Ovary (tissue), 7 donors: ENCODE measurements at regions not wholly inside any gene's neighbourhood (a gene's known extent, or its start where the extent isn't known, plus 50 kb on each side); places are given as distances from the start of the nearest gene placed in this dataset.

ENCODE experiments used
- DNase-seq, 5 donors: peaks; one replicate each; pipeline ENCODE4 v3.0.0-alpha.2; 2019 to 2020
- H3K27ac ChIP-seq, 2 donors: fragments of 200-600 bp; one replicate each; pipeline versions ENCODE4 v1.5.1 to v1.8.0; 2019 to 2022
- H3K27me3 ChIP-seq: fragments of 200-600 bp; one replicate; pipeline ENCODE4 v1.8.0; 2022
- H3K36me3 ChIP-seq: fragments of 200-600 bp; sonication (generic); one replicate; pipeline ENCODE4 v1.5.1; 2019
- H3K4me1 ChIP-seq: one replicate; pipeline ENCODE4 v1.8.1; 2013; ENCODE audit warnings: mild to moderate bottlenecking, moderate library complexity; ENCODE audit not compliant: insufficient read depth
- H3K4me3 ChIP-seq: fragments of 200-600 bp; sonication (generic); one replicate; pipeline ENCODE4 v1.5.1; 2017
- H3K9me3 ChIP-seq, 2 donors: fragments of 200-600 bp in 1 of 2; sonication (generic) in 1 of 2; one replicate each; pipeline versions ENCODE4 v1.5.1 to v1.8.1; 2013 to 2019; ENCODE audit warnings: mild to moderate bottlenecking in 1 of 2, moderate library complexity in 1 of 2
- CTCF ChIP-seq, 3 donors: fragments of 450-650 bp in 2 of 3; fragments of 200-600 bp in 1 of 3; IDR thresholded peaks; one replicate each; pipeline versions ENCODE4 v1.5.1 to v1.8.0; 2016 to 2022; ENCODE audit warnings: antibody characterized with exemption in 3 of 3, mild to moderate bottlenecking in 1 of 3
- EP300 ChIP-seq: sonication (generic); formaldehyde crosslinking; IDR thresholded peaks from one replicate; pipeline ENCODE4 v1.6.1; 2017; ENCODE audit warnings: antibody characterized with exemption
- POLR2A ChIP-seq: fragments of 450-650 bp; IDR thresholded peaks from one replicate; pipeline ENCODE4 v1.6.1; 2017; ENCODE audit warnings: antibody characterized with exemption, mild to moderate bottlenecking, moderate library complexity
- WGBS, 3 donors: extraction: QIAGEN DNeasy Blood & Tissue Kit in 1 of 3; methylation state at CpG; one replicate each; pipeline versions ENCODE4 v1.1.5 to v1.1.7; 2013 to 2017; 5-methylcytosine and 5-hydroxymethylcytosine counted together
- intact Hi-C, 4 donors: fragments of 100-400 bp; cut with DNase I; formaldehyde crosslinking; loops; one replicate each; pipeline versions ENCODE4 v1.11.0 to v1.15.1; 2022 to 2023
- donor health status: DM: no; HTN: no; CAD: no; lungs with moderate emphysema.
- donor health status: DM: no; HTN: no; CAD: no.
- donor health status: Bipolar disorder and iron deficiency.
- donor health status: DM: no; HTN: no; CAD: no.
- donor health status: DM: yes; HTN: yes; CAD: no.

DNA sequence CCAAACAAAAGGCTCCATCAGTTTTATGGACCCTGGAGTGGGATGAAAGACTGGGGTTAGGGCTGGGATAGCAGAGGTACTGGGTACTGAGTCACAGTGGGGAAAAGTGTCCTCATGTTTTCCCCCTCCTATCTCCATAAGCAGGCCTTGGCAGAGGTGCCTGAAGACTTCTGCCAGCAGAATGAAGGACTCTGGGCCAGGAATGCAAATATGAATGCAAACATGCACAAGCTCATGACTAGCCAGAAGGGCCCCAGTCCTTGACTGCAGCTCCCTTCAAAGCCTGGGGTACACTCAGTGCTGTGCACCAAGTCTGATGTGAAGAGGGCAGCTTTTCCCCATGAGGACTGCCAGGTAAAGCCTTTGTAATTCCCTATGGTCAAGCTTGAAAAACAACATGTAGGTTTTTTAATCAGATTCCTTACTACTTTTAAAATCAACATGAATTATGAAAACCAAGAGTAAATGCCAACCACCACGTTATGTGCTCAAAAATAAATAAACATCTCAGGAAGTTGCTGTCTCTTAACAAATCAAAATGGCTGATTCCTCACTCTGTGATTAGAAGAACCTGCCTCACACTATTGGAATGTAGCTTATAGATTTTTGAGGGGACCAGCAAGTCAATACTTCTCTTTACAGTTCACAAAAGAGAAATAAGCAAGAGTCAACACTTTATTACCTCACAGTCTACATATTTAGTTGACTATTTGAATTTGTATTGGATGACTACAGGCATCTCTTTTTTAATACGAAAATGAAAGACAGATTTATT is 1512.0 kb downstream of the ARAP2 start:
- no peaks in the 10 kb centered on the region for H3K9me3 ChIP-seq
- no peak for DNase-seq
- intact Hi-C loops: no loop called here
- no peak overlapping the region for H3K27ac ChIP-seq
- TF ChIP-seq EP300 (no peak), POLR2A (no peak), CTCF (IDR thresholded peaks at IDR 0.05) (no peak)
- no peak overlapping the region for H3K4me3 ChIP-seq
- no peaks in the 10 kb centered on the region for H3K36me3 ChIP-seq
- 52 to 55% (median 54%) methylated on average over 2 of the region's 2 CpGs for WGBS, 3 donors
- H3K27me3 ChIP-seq: no peaks in the 10 kb centered on the region
- H3K4me1 ChIP-seq: no peaks in the 10 kb centered on the region

GRCh38 chr4:34733185-34733941 is 1511.0 kb downstream of the ARAP2 start:
- no peaks in the 10 kb centered on the region for H3K4me1 ChIP-seq
- WGBS, 3 donors: 79 to 82% (median 81%) methylated on average over 10 of the region's 10 CpGs
- intact Hi-C loops: no loop called here
- no peak for DNase-seq
- no peak overlapping the region for H3K27ac ChIP-seq
- no peak overlapping the region for H3K4me3 ChIP-seq
- H3K36me3 ChIP-seq: no peaks in the 10 kb centered on the region
- H3K9me3 ChIP-seq: no peaks in the 10 kb centered on the region
- TF ChIP-seq CTCF (IDR thresholded peaks at IDR 0.05) (no peak), EP300 (no peak), POLR2A (no peak)
- no peaks in the 10 kb centered on the region for H3K27me3 ChIP-seq

DNA sequence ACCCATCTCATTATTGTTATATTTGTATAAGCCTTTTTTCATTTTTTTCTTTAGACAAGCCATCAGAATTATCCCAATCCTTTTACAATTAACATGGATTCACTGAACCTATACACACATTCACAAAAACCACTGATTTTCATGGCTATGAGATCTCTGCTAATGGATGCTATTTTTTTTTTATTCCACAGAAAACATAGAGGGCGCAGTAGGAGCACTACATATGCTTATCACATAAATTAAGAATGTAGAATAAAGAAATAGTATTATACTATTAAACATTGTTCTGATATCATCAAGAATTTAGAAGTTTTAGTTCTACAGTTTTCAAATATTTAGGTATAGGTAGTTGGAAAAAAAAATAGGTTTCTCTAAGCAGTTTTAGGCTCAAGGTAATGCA is 1477.4 kb downstream of the ARAP2 start:
- intact Hi-C loops: no loop called here
- no peaks in the 10 kb centered on the region for H3K36me3 ChIP-seq
- no peak overlapping the region for H3K4me3 ChIP-seq
- no peak overlapping the region for H3K27ac ChIP-seq
- H3K9me3 ChIP-seq: no peaks in the 10 kb centered on the region
- no peak for DNase-seq
- 74 to 83% (median 81%) methylated on average over 1 of the region's 1 CpG for WGBS, 3 donors
- H3K27me3 ChIP-seq: no peaks in the 10 kb centered on the region
- no peaks in the 10 kb centered on the region for H3K4me1 ChIP-seq
- TF ChIP-seq CTCF (IDR thresholded peaks at IDR 0.05): no peak

GRCh38 chr4:34767407-34767806 is 1476.9 kb downstream of the ARAP2 start:
- intact Hi-C loops: no loop called here

More at GRCh38 chr4:34767407-34767806, 1476.9 kb downstream of the ARAP2 start:
- Histone ChIP-seq H3K4me3 (no peak overlapping the region), H3K36me3 (no peaks in the 10 kb centered on the region), H3K27me3 (no peaks in the 10 kb centered on the region), H3K4me1 (no peaks in the 10 kb centered on the region), H3K27ac (no peak overlapping the region), H3K9me3 (no peaks in the 10 kb centered on the region)
- DNase-seq: no peak
- WGBS, 3 donors: 58 to 64% (median 58%) methylated on average over 2 of the region's 2 CpGs
- no peak for TF ChIP-seq POLR2A
- no peak for TF ChIP-seq CTCF (IDR thresholded peaks at IDR 0.05)
- TF ChIP-seq EP300: no peak
